ENCODE measurements at regions not wholly inside any gene's neighbourhood (a gene's known extent, or its start where the extent isn't known, plus 50 kb on each side); places are given as distances from the start of the nearest gene placed in this dataset.

GRCh38 chr14:97888331-97888730 lies 1091.1 kb downstream of the VRK1 start:
- TF ChIP-seq CTCF (IDR thresholded peaks at IDR 0.05; ENCODE audit: control insufficient read depth, extremely low read depth, insufficient read depth): no peak
- H3K4me3 ChIP-seq (ENCODE audit: low read depth, low read length): no peak overlapping the region
- DNase-seq (ENCODE audit: low read depth): no peak

GRCh38 chr14:97891515-97891914 lies 1094.3 kb downstream of the VRK1 start:
- no peak for DNase-seq (ENCODE audit: low read depth)
- TF ChIP-seq CTCF (IDR thresholded peaks at IDR 0.05; ENCODE audit: control insufficient read depth, extremely low read depth, insufficient read depth): no peak
- H3K4me3 ChIP-seq (ENCODE audit: low read depth, low read length): no peak overlapping the region

GRCh38 chr14:97894552-97894951 lies 1097.4 kb downstream of the VRK1 start:
- H3K4me3 ChIP-seq (ENCODE audit: low read depth, low read length): no peak overlapping the region
- TF ChIP-seq CTCF (IDR thresholded peaks at IDR 0.05; ENCODE audit: control insufficient read depth, extremely low read depth, insufficient read depth): no peak
- no peak for DNase-seq (ENCODE audit: low read depth)

- no peak for TF ChIP-seq CTCF (IDR thresholded peaks at IDR 0.05; ENCODE audit: control insufficient read depth, extremely low read depth, insufficient read depth)
- no peak overlapping the region for H3K4me3 ChIP-seq (ENCODE audit: low read depth, low read length)
- no peak for DNase-seq (ENCODE audit: low read depth)
Observed at GRCh38 chr14:97900196-97900854, 1103.1 kb downstream of the VRK1 start.

- H3K4me3 ChIP-seq (ENCODE audit: low read depth, low read length): no peak overlapping the region
- no peak for TF ChIP-seq CTCF (IDR thresholded peaks at IDR 0.05; ENCODE audit: control insufficient read depth, extremely low read depth, insufficient read depth)
- no peak for DNase-seq (ENCODE audit: low read depth)
Observed at GRCh38 chr14:97902630-97903029, 1105.4 kb downstream of the VRK1 start.

- TF ChIP-seq CTCF (IDR thresholded peaks at IDR 0.05; ENCODE audit: control insufficient read depth, extremely low read depth, insufficient read depth): no peak
- DNase-seq (ENCODE audit: low read depth): no peak
- no peak overlapping the region for H3K4me3 ChIP-seq (ENCODE audit: low read depth, low read length)
Observed at GRCh38 chr14:97903821-97904220, 1106.6 kb downstream of the VRK1 start.

GRCh38 chr14:97912217-97912616 lies 1115.0 kb downstream of the VRK1 start:
- H3K4me3 ChIP-seq (ENCODE audit: low read depth, low read length): no peak overlapping the region
- DNase-seq (ENCODE audit: low read depth): no peak
- TF ChIP-seq CTCF (IDR thresholded peaks at IDR 0.05; ENCODE audit: control insufficient read depth, extremely low read depth, insufficient read depth): no peak

Data from LNCaP clone FGC (cell line).